T-cell (primary cell): ENCODE measurements at regions not wholly inside any gene's neighbourhood (a gene's known extent, or its start where the extent isn't known, plus 50 kb on each side); places are given as distances from the start of the nearest gene placed in this dataset.

Experiments used
- ATAC-seq, 4 experiments: fragments of 200-7000 bp in 3 of 4; fragments of 150-1000 bp in 1 of 4; cut with Tn5 transposase; replicated peaks in 1 of 4; 1 replicate in 3 of 4; 2 replicates in 1 of 4; pipeline ENCODE4 v1.10.0; 2021; ENCODE audit warnings: moderate library complexity in 3 of 4, mild to moderate bottlenecking in 2 of 4, moderate number of reproducible peaks in 1 of 4
- CTCF ChIA-PET, 2 donors: fragments of 300-600 bp; sonication (Branson Sonifier 250); formaldehyde crosslinking; loops; one replicate each; lab custom pipeline; 2022; ENCODE audit warnings: antibody characterized with exemption in 2 of 2; lab: Charles Lee
- POLR2A ChIA-PET, 2 donors: fragments of 300-600 bp; sonication (Branson Sonifier 250); formaldehyde crosslinking; loops; one replicate each; lab custom pipeline; 2022; ENCODE audit warnings: antibody characterized with exemption in 2 of 2; lab: Charles Lee
- DNase-seq, 35 experiments: peaks; one replicate each; pipeline versions ENCODE4 v3.0.0 to v3.0.0-alpha.2; 2013 to 2023
- H3K27ac ChIP-seq: one replicate; pipeline ENCODE4 v1.5.1; 2013; ENCODE audit warnings: low read length
- H3K27me3 ChIP-seq, 2 experiments: replicated peaks in 1 of 2; 1 replicate in 1 of 2; 2 replicates in 1 of 2; pipeline versions ENCODE4 v1.6.1 to v1.7.0; 2013; ENCODE audit warnings: low read length in 1 of 2, mixed read lengths in 1 of 2; ENCODE audit not compliant: control insufficient read depth in 2 of 2, insufficient read depth in 2 of 2; ENCODE audit errors: extremely low read depth in 1 of 2
- H3K36me3 ChIP-seq, 2 donors: 1 replicate in 1 of 2; 2 replicates in 1 of 2; pipeline versions ENCODE4 v1.6.1 to v1.7.0; 2013; ENCODE audit warnings: low read length in 1 of 2; ENCODE audit not compliant: control insufficient read depth in 2 of 2, insufficient read depth in 1 of 2; ENCODE audit errors: extremely low read depth in 1 of 2
- H3K4me1 ChIP-seq, 2 experiments: 1 replicate in 1 of 2; 2 replicates in 1 of 2; pipeline versions ENCODE4 v1.6.1 to v1.7.0; 2013; ENCODE audit warnings: low read length in 2 of 2, mixed read lengths in 1 of 2; ENCODE audit not compliant: insufficient read depth in 2 of 2, control insufficient read depth in 1 of 2; ENCODE audit errors: extremely low read depth in 1 of 2
- H3K4me3 ChIP-seq, 2 donors: 1 replicate in 1 of 2; 2 replicates in 1 of 2; pipeline versions ENCODE4 v1.5.1 to v1.7.0; 2013; ENCODE audit warnings: mild to moderate bottlenecking in 2 of 2, low read length in 1 of 2, moderate library complexity in 1 of 2; ENCODE audit not compliant: control insufficient read depth in 1 of 2; ENCODE audit errors: extremely low read depth in 1 of 2
- H3K9me3 ChIP-seq: 2 replicates; pipeline ENCODE4 v1.7.0; 2013
- H3K27ac Mint-ChIP-seq, 2 donors: one replicate each; pipeline ENCODE4 v1.8.0; 2020 to 2021; ENCODE audit warnings: mild to moderate bottlenecking in 2 of 2, mixed read lengths in 2 of 2
- H3K27me3 Mint-ChIP-seq, 2 donors: one replicate each; pipeline ENCODE4 v1.8.0; 2021 to 2022; ENCODE audit warnings: mixed read lengths in 2 of 2
- H3K36me3 Mint-ChIP-seq: one replicate; pipeline ENCODE4 v1.8.0; 2021; ENCODE audit warnings: mixed read lengths
- H3K4me1 Mint-ChIP-seq, 3 donors: one replicate each; pipeline ENCODE4 v1.8.0; 2020 to 2022; ENCODE audit warnings: mixed read lengths in 3 of 3, mild to moderate bottlenecking in 1 of 3
- H3K4me3 Mint-ChIP-seq, 3 donors: one replicate each; pipeline ENCODE4 v1.8.0; 2020 to 2022; ENCODE audit warnings: mild to moderate bottlenecking in 3 of 3, mixed read lengths in 3 of 3, moderate library complexity in 3 of 3
- H3K9me3 Mint-ChIP-seq, 3 donors: one replicate each; pipeline ENCODE4 v1.8.0; 2020 to 2022; ENCODE audit warnings: mixed read lengths in 3 of 3
- WGBS: methylation state at CpG from one replicate; pipeline ENCODE4 v1.1.5; 2013; ENCODE audit warnings: missing lambda C conversion rate; ENCODE audit not compliant: insufficient coverage; 5-methylcytosine and 5-hydroxymethylcytosine counted together

GRCh38 chr1:208431721-208432120 is 187.5 kb upstream of the PLXNA2 start:
- H3K9me3 ChIP-seq, result no peaks in the 10 kb centered on the region
- ATAC-seq (no peak), DNase-seq (no peak)
- peaks cover 0 to 2% of the 10 kb centered on the region in 2 experiments for H3K27me3 ChIP-seq
- no peaks in the 10 kb centered on the region for H3K36me3 ChIP-seq
- Mint-ChIP-seq H3K27me3 (peaks cover 2 to 4% of the 10 kb centered on the region in 2 donors), H3K4me1 (no peaks in the 10 kb centered on the region), H3K36me3 (no peaks in the 10 kb centered on the region), H3K4me3 (no peak overlapping the region), H3K9me3 (no peaks in the 10 kb centered on the region), H3K27ac (no peak overlapping the region)
- ChIA-PET POLR2A (no interaction called here), CTCF (no interaction called here)
- no peaks in the 10 kb centered on the region for H3K4me1 ChIP-seq
- no CpG with 5 or more reads among the region's 3 CpGs for WGBS
- no peak overlapping the region for H3K27ac ChIP-seq
- no peak overlapping the region for H3K4me3 ChIP-seq

GRCh38 chr1:208432346-208432745 is 188.2 kb upstream of the PLXNA2 start:
- H3K9me3 ChIP-seq, result no peaks in the 10 kb centered on the region
- peaks cover 0 to 2% of the 10 kb centered on the region in 2 experiments for H3K27me3 ChIP-seq
- Mint-ChIP-seq H3K4me3 (no peak overlapping the region), H3K27ac (no peak overlapping the region), H3K4me1 (no peaks in the 10 kb centered on the region), H3K9me3 (no peaks in the 10 kb centered on the region), H3K36me3 (no peaks in the 10 kb centered on the region), H3K27me3 (peaks cover 2 to 4% of the 10 kb centered on the region in 2 donors)
- CTCF ChIA-PET, result no interaction called here
- no peak overlapping the region for H3K27ac ChIP-seq
- H3K4me1 ChIP-seq, result no peaks in the 10 kb centered on the region
- ATAC-seq (no peak), DNase-seq (no peak)
- POLR2A ChIA-PET, result no interaction called here
- no peak overlapping the region for H3K4me3 ChIP-seq
- H3K36me3 ChIP-seq, result no peaks in the 10 kb centered on the region
- no CpG with 5 or more reads among the region's 2 CpGs for WGBS

GRCh38 chr1:208433086-208433485 is 188.9 kb upstream of the PLXNA2 start:
- ATAC-seq (no peak), DNase-seq (no peak)
- WGBS, result 67% methylated on average over 1 of the region's 1 CpG
- Mint-ChIP-seq H3K27me3 (peaks cover 2 to 4% of the 10 kb centered on the region in 2 donors), H3K4me3 (no peak overlapping the region), H3K4me1 (no peaks in the 10 kb centered on the region), H3K9me3 (no peaks in the 10 kb centered on the region), H3K27ac (no peak overlapping the region), H3K36me3 (no peaks in the 10 kb centered on the region)
- CTCF ChIA-PET, result no interaction called here
- no peaks in the 10 kb centered on the region for H3K36me3 ChIP-seq
- POLR2A ChIA-PET, result no interaction called here
- no peaks in the 10 kb centered on the region for H3K9me3 ChIP-seq
- no peak overlapping the region for H3K27ac ChIP-seq
- no peak overlapping the region for H3K4me3 ChIP-seq
- no peaks in the 10 kb centered on the region for H3K4me1 ChIP-seq
- H3K27me3 ChIP-seq, result peaks cover 0 to 2% of the 10 kb centered on the region in 2 experiments

- no peak overlapping the region for H3K4me3 Mint-ChIP-seq
- ATAC-seq (no peak), DNase-seq (no peak)
- no peaks in the 10 kb centered on the region for H3K36me3 Mint-ChIP-seq
- peaks cover 2 to 4% of the 10 kb centered on the region in 2 donors for H3K27me3 Mint-ChIP-seq
- peaks cover 0 to 2% of the 10 kb centered on the region in 2 experiments for H3K27me3 ChIP-seq
- no peaks in the 10 kb centered on the region for H3K36me3 ChIP-seq
- ChIA-PET CTCF (no interaction called here), POLR2A (no interaction called here)
- no peaks in the 10 kb centered on the region for H3K4me1 ChIP-seq
- no peak overlapping the region for H3K4me3 ChIP-seq
- H3K9me3 Mint-ChIP-seq, result no peaks in the 10 kb centered on the region
- H3K4me1 Mint-ChIP-seq, result no peaks in the 10 kb centered on the region
- 94% methylated on average over 3 of the region's 4 CpGs for WGBS
- H3K27ac Mint-ChIP-seq, result no peak overlapping the region
- no peaks in the 10 kb centered on the region for H3K9me3 ChIP-seq
- H3K27ac ChIP-seq, result no peak overlapping the region
Observed at GRCh38 chr1:208433971-208434370, 189.8 kb upstream of the PLXNA2 start.

- no peaks in the 10 kb centered on the region for H3K4me1 Mint-ChIP-seq
- no peak overlapping the region for H3K4me3 ChIP-seq
- H3K27me3 ChIP-seq, result no peaks in the 10 kb centered on the region
- no CpG with 5 or more reads among the region's 3 CpGs for WGBS
- DNase-seq (no peak), ATAC-seq (no peak)
- H3K9me3 ChIP-seq, result no peaks in the 10 kb centered on the region
- ChIA-PET CTCF (no interaction called here), POLR2A (no interaction called here)
- H3K9me3 Mint-ChIP-seq, result peaks cover 0 to 9% (median 7%) of the 10 kb centered on the region in 3 donors
- H3K4me3 Mint-ChIP-seq, result no peak overlapping the region
- H3K36me3 ChIP-seq, result no peaks in the 10 kb centered on the region
- H3K27me3 Mint-ChIP-seq, result no peaks in the 10 kb centered on the region
- H3K27ac Mint-ChIP-seq, result no peak overlapping the region
- H3K4me1 ChIP-seq, result no peaks in the 10 kb centered on the region
- no peaks in the 10 kb centered on the region for H3K36me3 Mint-ChIP-seq
- no peak overlapping the region for H3K27ac ChIP-seq
Observed at GRCh38 chr1:208437401-208437800, 193.2 kb upstream of the PLXNA2 start.

- no peak overlapping the region for H3K27ac Mint-ChIP-seq
- no CpG with 5 or more reads among the region's 2 CpGs for WGBS
- no peak overlapping the region for H3K4me3 Mint-ChIP-seq
- H3K27ac ChIP-seq, result no peak overlapping the region
- H3K9me3 Mint-ChIP-seq, result peaks cover 5 to 15% (median 14%) of the 10 kb centered on the region in 3 donors
- H3K9me3 ChIP-seq, result no peaks in the 10 kb centered on the region
- no peak for ATAC-seq
- H3K4me3 ChIP-seq, result no peak overlapping the region
- no peaks in the 10 kb centered on the region for H3K27me3 Mint-ChIP-seq
- no peaks in the 10 kb centered on the region for H3K4me1 ChIP-seq
- ChIA-PET POLR2A (no interaction called here), CTCF (no interaction called here)
- DNase-seq, result no peak
- no peaks in the 10 kb centered on the region for H3K27me3 ChIP-seq
- H3K36me3 ChIP-seq, result no peaks in the 10 kb centered on the region
- no peaks in the 10 kb centered on the region for H3K36me3 Mint-ChIP-seq
- no peaks in the 10 kb centered on the region for H3K4me1 Mint-ChIP-seq
Observed at GRCh38 chr1:208438112-208438699, 194.0 kb upstream of the PLXNA2 start.

- Mint-ChIP-seq H3K27me3 (peaks cover 19% of the 10 kb centered on the region in 2 donors), H3K4me3 (no peak overlapping the region), H3K27ac (no peak overlapping the region), H3K9me3 (peaks cover 13 to 26% (median 24%) of the 10 kb centered on the region in 3 donors), H3K36me3 (no peaks in the 10 kb centered on the region), H3K4me1 (no peaks in the 10 kb centered on the region)
- peaks cover 0 to 12% of the 10 kb centered on the region in 2 experiments for H3K27me3 ChIP-seq
- H3K4me3 ChIP-seq, result no peak overlapping the region
- H3K36me3 ChIP-seq, result no peaks in the 10 kb centered on the region
- ChIA-PET CTCF (no interaction called here), POLR2A (no interaction called here)
- ATAC-seq (no peak), DNase-seq (no peak)
- H3K27ac ChIP-seq, result no peak overlapping the region
- WGBS, result 38% methylated on average over 7 of the region's 7 CpGs
- no peaks in the 10 kb centered on the region for H3K4me1 ChIP-seq
- no peaks in the 10 kb centered on the region for H3K9me3 ChIP-seq
Observed at GRCh38 chr1:208445758-208446203, 201.6 kb upstream of the PLXNA2 start.
